Body of pancreas (tissue), 4 donors: ENCODE measurements at regions not wholly inside any gene's neighbourhood (a gene's known extent, or its start where the extent isn't known, plus 50 kb on each side); places are given as distances from the start of the nearest gene placed in this dataset.

Source experiments
- POLR2A ChIP-seq, 3 donors: fragments of 450-650 bp; IDR thresholded peaks; one replicate each; pipeline ENCODE4 v1.6.1; 2016; ENCODE audit warnings: antibody characterized with exemption in 3 of 3, mild to moderate bottlenecking in 2 of 3
- TF ChIP-seq, protein P1 (sequence below), 7 experiments: fragments of 450-650 bp in 4 of 7; fragments of 200-600 bp in 3 of 7; sonication (generic) in 3 of 7; IDR thresholded peaks; one replicate each; pipeline ENCODE4 v1.5.1; 2016 to 2019; ENCODE audit warnings: antibody characterized with exemption in 7 of 7

DNA sequence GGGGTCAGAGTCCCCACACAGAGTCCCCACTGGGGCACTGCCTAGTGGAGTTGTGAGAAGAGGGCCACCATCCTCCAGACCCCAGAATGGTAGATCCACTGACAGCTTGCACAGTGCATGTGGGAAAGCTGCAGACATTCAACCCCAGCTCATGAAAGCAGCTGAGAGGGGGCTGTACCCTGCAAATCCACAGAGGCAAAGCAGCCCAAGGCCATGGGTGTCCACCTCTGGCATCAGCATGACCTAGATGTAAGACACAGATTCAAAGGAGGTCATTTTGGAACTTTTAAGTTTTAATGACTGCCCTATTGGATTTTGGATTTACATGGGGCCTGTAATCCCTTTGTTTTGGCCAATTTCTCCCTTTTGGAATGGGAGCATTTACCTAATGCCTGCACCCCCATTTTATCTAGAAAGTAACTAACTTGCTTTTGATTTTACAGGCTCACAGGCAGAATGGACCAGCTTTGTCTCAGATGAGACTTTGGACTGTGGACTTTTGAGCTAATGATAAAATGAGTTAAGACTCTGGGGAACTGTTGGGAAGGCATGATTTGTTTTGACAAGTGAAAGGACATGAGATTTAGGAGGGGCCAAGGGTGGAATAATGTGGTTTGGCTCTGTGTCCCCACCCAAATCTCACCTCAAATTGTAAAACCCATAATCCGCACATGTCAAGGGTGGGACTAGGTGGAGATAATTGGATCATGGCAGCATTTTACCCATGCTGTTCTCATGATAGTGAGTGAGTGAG, 56.3 kb upstream of the ITGA1 start:
- no peak for TF ChIP-seq POLR2A (IDR thresholded peaks at IDR 0.05)
- TF ChIP-seq, protein P1, sequence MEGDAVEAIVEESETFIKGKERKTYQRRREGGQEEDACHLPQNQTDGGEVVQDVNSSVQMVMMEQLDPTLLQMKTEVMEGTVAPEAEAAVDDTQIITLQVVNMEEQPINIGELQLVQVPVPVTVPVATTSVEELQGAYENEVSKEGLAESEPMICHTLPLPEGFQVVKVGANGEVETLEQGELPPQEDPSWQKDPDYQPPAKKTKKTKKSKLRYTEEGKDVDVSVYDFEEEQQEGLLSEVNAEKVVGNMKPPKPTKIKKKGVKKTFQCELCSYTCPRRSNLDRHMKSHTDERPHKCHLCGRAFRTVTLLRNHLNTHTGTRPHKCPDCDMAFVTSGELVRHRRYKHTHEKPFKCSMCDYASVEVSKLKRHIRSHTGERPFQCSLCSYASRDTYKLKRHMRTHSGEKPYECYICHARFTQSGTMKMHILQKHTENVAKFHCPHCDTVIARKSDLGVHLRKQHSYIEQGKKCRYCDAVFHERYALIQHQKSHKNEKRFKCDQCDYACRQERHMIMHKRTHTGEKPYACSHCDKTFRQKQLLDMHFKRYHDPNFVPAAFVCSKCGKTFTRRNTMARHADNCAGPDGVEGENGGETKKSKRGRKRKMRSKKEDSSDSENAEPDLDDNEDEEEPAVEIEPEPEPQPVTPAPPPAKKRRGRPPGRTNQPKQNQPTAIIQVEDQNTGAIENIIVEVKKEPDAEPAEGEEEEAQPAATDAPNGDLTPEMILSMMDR (IDR thresholded peaks at IDR 0.05): no peak
